Cardiac fibroblast (primary cell): ENCODE measurements at regions not wholly inside any gene's neighbourhood (a gene's known extent, or its start where the extent isn't known, plus 50 kb on each side); places are given as distances from the start of the nearest gene placed in this dataset.

Source experiments
- DNase-seq, 2 donors: peaks; one replicate each; pipeline versions ENCODE4 v3.0.0 to v3.0.0-alpha.2; 2010; ENCODE audit warnings: low read depth in 2 of 2
- H3K4me3 ChIP-seq, 2 donors: replicated peaks in 1 of 2; 1 replicate in 1 of 2; 2 replicates in 1 of 2; pipeline ENCODE4 v1.5.1; 2011; ENCODE audit warnings: low read depth in 2 of 2, low read length in 2 of 2, mild to moderate bottlenecking in 2 of 2, moderate library complexity in 1 of 2
- CTCF ChIP-seq: IDR thresholded peaks from one replicate; pipeline ENCODE4 v1.5.1; 2011; ENCODE audit warnings: low read depth, mild to moderate bottlenecking, low read length, inconsistent platforms

- H3K4me3 ChIP-seq: no peak overlapping the region
- TF ChIP-seq CTCF: no peak
- DNase-seq: peak; percentile 16 to 91
Observed at GRCh38 chr7:95180-95862, 97.0 kb upstream of the FAM20C start.

GRCh38 chr7:95863-96260 is 96.5 kb upstream of the FAM20C start:
- no peak overlapping the region for H3K4me3 ChIP-seq
- peak in 1 of 2 donors; percentile 14 for DNase-seq
- TF ChIP-seq CTCF: no peak

- no peak for DNase-seq
- no peak for TF ChIP-seq CTCF
- no peak overlapping the region for H3K4me3 ChIP-seq
Observed at GRCh38 chr7:96861-97260, 95.5 kb upstream of the FAM20C start.

- DNase-seq: no peak
- no peak for TF ChIP-seq CTCF
Observed at GRCh38 chr7:97310-97841, 95.0 kb upstream of the FAM20C start.

GRCh38 chr7:101146-102046 is 91.0 kb upstream of the FAM20C start:
- no peak overlapping the region for H3K4me3 ChIP-seq
- peak; percentile 33 to 36 for DNase-seq
- no peak for TF ChIP-seq CTCF

More at GRCh38 chr7:97310-97841, 95.0 kb upstream of the FAM20C start:
- H3K4me3 ChIP-seq: no peak overlapping the region

GRCh38 chr7:102047-102711 is 90.2 kb upstream of the FAM20C start:
- no peak overlapping the region for H3K4me3 ChIP-seq
- no peak for TF ChIP-seq CTCF
- no peak for DNase-seq
